H1 (cell line): ENCODE measurements at regions not wholly inside any gene's neighbourhood (a gene's known extent, or its start where the extent isn't known, plus 50 kb on each side); places are given as distances from the start of the nearest gene placed in this dataset.

ENCODE experiments used
- RAD21 ChIP-seq, 2 experiments: IDR thresholded peaks in 1 of 2; conservative IDR thresholded peaks in 1 of 2; 2 replicates each; pipeline ENCODE4 v1.6.1; 2011; ENCODE audit warnings: low read depth in 2 of 2, low read length in 2 of 2, improper control_type of control experiment in 1 of 2, inconsistent platforms in 1 of 2, mild to moderate bottlenecking in 1 of 2, moderate library complexity in 1 of 2
- RXRA ChIP-seq: IDR thresholded peaks from 2 replicates; pipeline ENCODE4 v1.6.1; 2011; ENCODE audit warnings: low read depth, mild to moderate bottlenecking, low read length, moderate library complexity; ENCODE audit not compliant: insufficient read depth
- TF ChIP-seq, protein P1 (sequence below), 3 experiments: IDR thresholded peaks; 1 replicate in 2 of 3; 2 replicates in 1 of 3; pipeline versions ENCODE4 v1.5.1 to v1.6.1; 2011; ENCODE audit warnings: low read length in 3 of 3, mild to moderate bottlenecking in 3 of 3, inconsistent platforms in 2 of 3, low read depth in 1 of 3, moderate library complexity in 1 of 3; ENCODE audit not compliant: insufficient read depth in 1 of 3; ENCODE audit errors: control extremely low read depth in 1 of 3

DNA sequence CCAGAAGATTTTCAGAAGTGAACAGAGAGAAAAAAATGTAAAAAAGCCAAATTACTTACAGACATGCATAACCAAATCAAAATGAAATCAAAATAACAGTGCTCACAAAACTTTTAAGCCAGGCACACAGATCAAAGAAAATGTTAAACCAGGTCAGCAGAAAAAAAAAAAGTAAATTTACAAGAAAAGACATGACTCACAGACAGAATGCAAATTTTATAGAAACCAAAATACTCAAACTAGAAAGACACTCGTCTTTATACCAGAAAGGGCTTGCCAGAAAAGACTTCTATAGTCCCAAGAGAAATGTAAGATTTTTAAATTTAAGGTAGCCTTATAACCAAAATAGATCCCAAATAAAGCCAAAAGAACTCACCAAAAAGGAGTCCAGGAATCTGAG, 86.5 kb upstream of the COG2 start:
- TF ChIP-seq, protein P1, sequence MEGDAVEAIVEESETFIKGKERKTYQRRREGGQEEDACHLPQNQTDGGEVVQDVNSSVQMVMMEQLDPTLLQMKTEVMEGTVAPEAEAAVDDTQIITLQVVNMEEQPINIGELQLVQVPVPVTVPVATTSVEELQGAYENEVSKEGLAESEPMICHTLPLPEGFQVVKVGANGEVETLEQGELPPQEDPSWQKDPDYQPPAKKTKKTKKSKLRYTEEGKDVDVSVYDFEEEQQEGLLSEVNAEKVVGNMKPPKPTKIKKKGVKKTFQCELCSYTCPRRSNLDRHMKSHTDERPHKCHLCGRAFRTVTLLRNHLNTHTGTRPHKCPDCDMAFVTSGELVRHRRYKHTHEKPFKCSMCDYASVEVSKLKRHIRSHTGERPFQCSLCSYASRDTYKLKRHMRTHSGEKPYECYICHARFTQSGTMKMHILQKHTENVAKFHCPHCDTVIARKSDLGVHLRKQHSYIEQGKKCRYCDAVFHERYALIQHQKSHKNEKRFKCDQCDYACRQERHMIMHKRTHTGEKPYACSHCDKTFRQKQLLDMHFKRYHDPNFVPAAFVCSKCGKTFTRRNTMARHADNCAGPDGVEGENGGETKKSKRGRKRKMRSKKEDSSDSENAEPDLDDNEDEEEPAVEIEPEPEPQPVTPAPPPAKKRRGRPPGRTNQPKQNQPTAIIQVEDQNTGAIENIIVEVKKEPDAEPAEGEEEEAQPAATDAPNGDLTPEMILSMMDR (IDR thresholded peaks at IDR 0.05; ENCODE audit: control extremely low read depth in 1 of 3, insufficient read depth in 1 of 3, low read depth in 1 of 3, low read length in 3 of 3) = no peak
- TF ChIP-seq RXRA (no peak), RAD21 (IDR thresholded peaks at IDR 0.05 in 1 of 2, conservative IDR thresholded peaks at IDR 0.05 in 1 of 2; ENCODE audit: low read depth in 2 of 2, low read length in 2 of 2) (no peak)
